Natural killer cell (primary cell): ENCODE measurements at regions not wholly inside any gene's neighbourhood (a gene's known extent, or its start where the extent isn't known, plus 50 kb on each side); places are given as distances from the start of the nearest gene placed in this dataset.

Experiments used
- ATAC-seq, 3 donors: fragments of 150-1000 bp in 2 of 3; fragments of 200-7000 bp in 1 of 3; cut with Tn5 transposase; 1 replicate in 1 of 3; 2 replicates in 2 of 3; pipeline ENCODE4 v1.10.0; 2021; ENCODE audit warnings: mild to moderate bottlenecking in 2 of 3, moderate library complexity in 2 of 3
- DNase-seq, 2 donors: peaks; one replicate each; pipeline versions ENCODE4 v3.0.0 to v3.0.0-alpha.2; 2013 to 2021; ENCODE audit warnings: mixed read lengths in 1 of 2
- H3K27ac ChIP-seq: one replicate; pipeline ENCODE4 v1.5.1; 2013; ENCODE audit warnings: mild to moderate bottlenecking, low read length
- H3K27me3 ChIP-seq: one replicate; pipeline ENCODE4 v1.6.1; 2013; ENCODE audit warnings: low read length; ENCODE audit not compliant: control insufficient read depth, insufficient read depth
- H3K36me3 ChIP-seq: one replicate; pipeline ENCODE4 v1.6.1; 2013; ENCODE audit warnings: low read length; ENCODE audit not compliant: control insufficient read depth, insufficient read depth
- H3K4me1 ChIP-seq: one replicate; pipeline ENCODE4 v1.6.1; 2013; ENCODE audit warnings: low read length; ENCODE audit not compliant: control insufficient read depth, insufficient read depth
- H3K4me3 ChIP-seq: one replicate; pipeline ENCODE4 v1.5.1; 2013; ENCODE audit warnings: low read length
- H3K9me3 ChIP-seq: one replicate; pipeline ENCODE4 v1.6.1; 2013; ENCODE audit warnings: low read length; ENCODE audit not compliant: control insufficient read depth, insufficient read depth
- H3K27ac Mint-ChIP-seq, 2 donors: one replicate each; pipeline ENCODE4 v1.8.0; 2022; ENCODE audit warnings: mild to moderate bottlenecking in 2 of 2, mixed read lengths in 2 of 2, moderate library complexity in 1 of 2
- H3K27me3 Mint-ChIP-seq, 2 donors: one replicate each; pipeline ENCODE4 v1.8.0; 2022; ENCODE audit warnings: low read depth in 2 of 2, mixed read lengths in 2 of 2
- H3K36me3 Mint-ChIP-seq: one replicate; pipeline ENCODE4 v1.8.0; 2022; ENCODE audit warnings: mixed read lengths
- H3K4me1 Mint-ChIP-seq, 2 donors: one replicate each; pipeline ENCODE4 v1.8.0; 2022; ENCODE audit warnings: mixed read lengths in 2 of 2
- H3K4me3 Mint-ChIP-seq: one replicate; pipeline ENCODE4 v1.8.0; 2022; ENCODE audit warnings: mild to moderate bottlenecking, moderate library complexity, mixed read lengths
- H3K9me3 Mint-ChIP-seq, 2 donors: one replicate each; pipeline ENCODE4 v1.8.0; 2022; ENCODE audit warnings: mixed read lengths in 2 of 2
- WGBS: methylation state at CpG from one replicate; pipeline ENCODE4 v1.1.7; 2013; ENCODE audit warnings: missing lambda C conversion rate; ENCODE audit not compliant: insufficient coverage; 5-methylcytosine and 5-hydroxymethylcytosine counted together
- intact Hi-C: fragments of 100-400 bp; cut with micrococcal nuclease; formaldehyde crosslinking; loops from one replicate; pipeline ENCODE4 v1.14.2; 2022
- TF ChIP-seq, protein P1 (sequence below): fragments of 200-600 bp; IDR thresholded peaks from one replicate; pipeline ENCODE4 v1.8.0; 2022; ENCODE audit warnings: antibody characterized with exemption

- Mint-ChIP-seq H3K4me1 (no peaks in the 10 kb centered on the region), H3K27ac (no peak overlapping the region), H3K27me3 (peaks cover 6 to 7% of the 10 kb centered on the region in 2 donors), H3K9me3 (no peaks in the 10 kb centered on the region), H3K4me3 (no peak overlapping the region), H3K36me3 (no peaks in the 10 kb centered on the region)
- TF ChIP-seq, protein P1, sequence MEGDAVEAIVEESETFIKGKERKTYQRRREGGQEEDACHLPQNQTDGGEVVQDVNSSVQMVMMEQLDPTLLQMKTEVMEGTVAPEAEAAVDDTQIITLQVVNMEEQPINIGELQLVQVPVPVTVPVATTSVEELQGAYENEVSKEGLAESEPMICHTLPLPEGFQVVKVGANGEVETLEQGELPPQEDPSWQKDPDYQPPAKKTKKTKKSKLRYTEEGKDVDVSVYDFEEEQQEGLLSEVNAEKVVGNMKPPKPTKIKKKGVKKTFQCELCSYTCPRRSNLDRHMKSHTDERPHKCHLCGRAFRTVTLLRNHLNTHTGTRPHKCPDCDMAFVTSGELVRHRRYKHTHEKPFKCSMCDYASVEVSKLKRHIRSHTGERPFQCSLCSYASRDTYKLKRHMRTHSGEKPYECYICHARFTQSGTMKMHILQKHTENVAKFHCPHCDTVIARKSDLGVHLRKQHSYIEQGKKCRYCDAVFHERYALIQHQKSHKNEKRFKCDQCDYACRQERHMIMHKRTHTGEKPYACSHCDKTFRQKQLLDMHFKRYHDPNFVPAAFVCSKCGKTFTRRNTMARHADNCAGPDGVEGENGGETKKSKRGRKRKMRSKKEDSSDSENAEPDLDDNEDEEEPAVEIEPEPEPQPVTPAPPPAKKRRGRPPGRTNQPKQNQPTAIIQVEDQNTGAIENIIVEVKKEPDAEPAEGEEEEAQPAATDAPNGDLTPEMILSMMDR, result no peak
- DNase-seq (no peak), ATAC-seq (no peak)
- WGBS, result 86% methylated on average over 14 of the region's 14 CpGs
- H3K36me3 ChIP-seq, result no peaks in the 10 kb centered on the region
- H3K9me3 ChIP-seq, result no peaks in the 10 kb centered on the region
- peaks cover 2% of the 10 kb centered on the region for H3K27me3 ChIP-seq
- no peaks in the 10 kb centered on the region for H3K4me1 ChIP-seq
- H3K4me3 ChIP-seq, result no peak overlapping the region
- no peak overlapping the region for H3K27ac ChIP-seq
- intact Hi-C loops, result no loop called here
Observed at GRCh38 chr1:5508669-5509330, 483.4 kb downstream of the NPHP4 start.

DNA sequence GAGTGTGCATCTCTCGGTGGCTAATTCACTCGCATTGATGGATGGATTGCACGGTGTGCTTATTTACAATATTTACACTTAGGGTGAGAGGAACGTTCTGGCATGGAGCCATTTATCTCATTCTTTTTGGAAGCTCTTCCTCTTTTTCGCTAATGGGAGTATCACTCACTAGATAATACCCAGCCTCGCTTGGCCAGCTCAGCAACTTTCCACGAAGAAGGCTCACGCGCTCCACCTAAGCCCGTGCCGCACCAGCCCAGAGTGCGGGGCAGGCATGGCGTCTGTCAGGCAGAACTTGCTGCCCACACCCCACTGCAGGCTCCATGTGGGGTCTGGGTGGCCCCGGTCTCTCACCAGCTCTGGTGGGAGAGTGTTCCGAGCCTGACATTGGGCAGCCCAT is 484.9 kb downstream of the NPHP4 start:
- H3K27me3 Mint-ChIP-seq, result peaks cover 10 to 13% of the 10 kb centered on the region in 2 donors
- Histone ChIP-seq H3K4me1 (no peaks in the 10 kb centered on the region), H3K36me3 (no peaks in the 10 kb centered on the region), H3K27me3 (peaks cover 2% of the 10 kb centered on the region), H3K4me3 (no peak overlapping the region), H3K9me3 (no peaks in the 10 kb centered on the region), H3K27ac (no peak overlapping the region)
- WGBS, result 68% methylated on average over 14 of the region's 15 CpGs
- no peaks in the 10 kb centered on the region for H3K36me3 Mint-ChIP-seq
- H3K4me3 Mint-ChIP-seq, result no peak overlapping the region
- no peaks in the 10 kb centered on the region for H3K9me3 Mint-ChIP-seq
- TF ChIP-seq, protein P1, result no peak
- ATAC-seq, result no peak
- no peaks in the 10 kb centered on the region for H3K4me1 Mint-ChIP-seq
- H3K27ac Mint-ChIP-seq, result no peak overlapping the region
- intact Hi-C loops, result no loop called here
- no peak for DNase-seq

DNA sequence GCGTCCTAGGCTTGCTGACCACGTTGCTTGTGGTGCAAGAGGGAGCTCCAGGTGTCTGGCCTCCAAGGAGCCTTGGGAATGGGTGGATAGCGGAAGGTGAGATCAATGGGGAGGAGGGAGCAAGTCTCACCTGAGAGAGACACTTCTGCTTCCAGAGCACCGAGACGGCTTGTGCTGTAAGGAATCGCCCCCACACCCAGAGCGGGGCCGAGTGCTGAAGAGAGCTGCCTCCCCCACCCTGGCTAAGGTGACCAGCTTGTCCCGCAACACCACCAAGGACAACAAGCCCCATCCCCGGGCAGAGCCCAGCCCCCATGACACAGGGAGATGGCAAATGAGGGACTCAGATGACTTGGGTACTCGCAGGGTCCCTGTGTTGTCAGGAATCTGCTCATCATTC is 485.6 kb downstream of the NPHP4 start:
- Histone ChIP-seq H3K27ac (no peak overlapping the region), H3K4me3 (no peak overlapping the region), H3K9me3 (no peaks in the 10 kb centered on the region), H3K4me1 (no peaks in the 10 kb centered on the region), H3K27me3 (peaks cover 2% of the 10 kb centered on the region), H3K36me3 (no peaks in the 10 kb centered on the region)
- DNase-seq (no peak), ATAC-seq (no peak)
- no peaks in the 10 kb centered on the region for H3K36me3 Mint-ChIP-seq
- intact Hi-C loops, result no loop called here
- H3K4me3 Mint-ChIP-seq, result no peak overlapping the region
- H3K4me1 Mint-ChIP-seq, result no peaks in the 10 kb centered on the region
- WGBS, result 75% methylated on average over 11 of the region's 11 CpGs
- no peaks in the 10 kb centered on the region for H3K9me3 Mint-ChIP-seq
- H3K27ac Mint-ChIP-seq, result no peak overlapping the region
- H3K27me3 Mint-ChIP-seq, result peaks cover 10 to 20% of the 10 kb centered on the region in 2 donors
- TF ChIP-seq, protein P1, result no peak

- Mint-ChIP-seq H3K27me3 (peaks cover 9 to 20% of the 10 kb centered on the region in 2 donors), H3K36me3 (no peaks in the 10 kb centered on the region), H3K4me3 (no peak overlapping the region), H3K4me1 (no peaks in the 10 kb centered on the region), H3K27ac (no peak overlapping the region), H3K9me3 (no peaks in the 10 kb centered on the region)
- ATAC-seq, result no peak
- no peak overlapping the region for H3K27ac ChIP-seq
- WGBS, result 76% methylated on average over 6 of the region's 6 CpGs
- H3K36me3 ChIP-seq, result no peaks in the 10 kb centered on the region
- peaks cover 2% of the 10 kb centered on the region for H3K27me3 ChIP-seq
- no peak for DNase-seq
- intact Hi-C loops, result no loop called here
- no peak overlapping the region for H3K4me3 ChIP-seq
- TF ChIP-seq, protein P1, result no peak
- no peaks in the 10 kb centered on the region for H3K4me1 ChIP-seq
- H3K9me3 ChIP-seq, result no peaks in the 10 kb centered on the region
Observed at GRCh38 chr1:5505944-5506343, 486.3 kb downstream of the NPHP4 start.
